Kidney (tissue), 13 donors: ENCODE measurements at regions not wholly inside any gene's neighbourhood (a gene's known extent, or its start where the extent isn't known, plus 50 kb on each side); places are given as distances from the start of the nearest gene placed in this dataset.

Experiments used
- DNase-seq, 5 donors: peaks; one replicate each; pipeline ENCODE4 v3.0.0-alpha.2; 2013 to 2020
- FAIRE-seq: peaks from 2 replicates; lab custom pipeline; 2012; peaks lifted over from hg19 to GRCh38; lab: Jason Lieb, UNC
- H3K27ac ChIP-seq, 2 donors: one replicate each; pipeline ENCODE4 v1.7.0; 2013; ENCODE audit warnings: low read depth in 2 of 2, low read length in 2 of 2, inconsistent platforms in 1 of 2
- H3K27me3 ChIP-seq: one replicate; pipeline ENCODE4 v1.7.1; 2013; ENCODE audit warnings: low read length, inconsistent platforms; ENCODE audit not compliant: control insufficient read depth, insufficient read depth
- H3K36me3 ChIP-seq, 3 donors: one replicate each; pipeline versions ENCODE4 v1.7.0 to v1.7.1; 2013; ENCODE audit warnings: low read length in 3 of 3, control low read depth in 1 of 3, inconsistent platforms in 1 of 3; ENCODE audit not compliant: insufficient read depth in 3 of 3, control insufficient read depth in 2 of 3
- H3K4me1 ChIP-seq, 3 donors: one replicate each; pipeline versions ENCODE4 v1.7.0 to v1.7.1; 2013; ENCODE audit warnings: low read length in 3 of 3, inconsistent platforms in 1 of 3, low read depth in 1 of 3; ENCODE audit not compliant: control insufficient read depth in 2 of 3, insufficient read depth in 2 of 3
- H3K4me3 ChIP-seq, 3 donors: one replicate each; pipeline versions ENCODE4 v1.7.0 to v1.8.1; 2013; ENCODE audit warnings: low read length in 3 of 3, control low read depth in 1 of 3, inconsistent platforms in 1 of 3
- H3K9ac ChIP-seq, 3 donors: one replicate each; pipeline versions ENCODE4 v1.7.0 to v1.7.1; 2013; ENCODE audit warnings: low read length in 3 of 3, control low read depth in 1 of 3, inconsistent platforms in 1 of 3
- H3K9me3 ChIP-seq, 3 donors: one replicate each; pipeline versions ENCODE4 v1.7.0 to v1.7.1; 2013; ENCODE audit warnings: low read length in 3 of 3, control low read depth in 1 of 3, inconsistent platforms in 1 of 3; ENCODE audit not compliant: control insufficient read depth in 2 of 3, insufficient read depth in 1 of 3
- CTCF ChIP-seq: IDR thresholded peaks from 3 replicates; pipeline ENCODE4 v1.5.1; 2012; ENCODE audit warnings: mild to moderate bottlenecking, moderate library complexity, borderline replicate concordance; ENCODE audit not compliant: insufficient read depth; ENCODE audit errors: extremely low read depth
- intact Hi-C: fragments of 100-400 bp; cut with DNase I; formaldehyde crosslinking; loops from one replicate; pipeline ENCODE4 v1.11.1; 2022
- donor health status: control.
- donor health status: control.
- donor health status: control.
- donor health status: control.
- donor health status: control.
- donor health status: DM: yes; HTN: yes; CAD: no.
- donor health status: Normal renal cell carcinoma (clear cell type).

GRCh38 chr16:86045591-86045971 lies 146.6 kb downstream of the IRF8 start:
- Histone ChIP-seq H3K27ac (no peak overlapping the region), H3K9me3 (no peaks in the 10 kb centered on the region), H3K27me3 (no peaks in the 10 kb centered on the region), H3K9ac (no peak overlapping the region), H3K36me3 (no peaks in the 10 kb centered on the region), H3K4me3 (no peak overlapping the region), H3K4me1 (no peaks in the 10 kb centered on the region)
- FAIRE-seq (no peak), DNase-seq (peak in 3 of 5 donors; percentile 4 to 19 (median 15))
- intact Hi-C loops = no loop called here
- TF ChIP-seq CTCF = no peak

GRCh38 chr16:86046026-86046425 lies 147.1 kb downstream of the IRF8 start:
- no peaks in the 10 kb centered on the region for H3K36me3 ChIP-seq
- H3K9ac ChIP-seq = no peak overlapping the region
- intact Hi-C loops = no loop called here
- H3K4me3 ChIP-seq = no peak overlapping the region
- H3K4me1 ChIP-seq = no peaks in the 10 kb centered on the region
- H3K27me3 ChIP-seq = no peaks in the 10 kb centered on the region
- TF ChIP-seq CTCF = no peak
- H3K9me3 ChIP-seq = no peaks in the 10 kb centered on the region
- FAIRE-seq (no peak), DNase-seq (peak in 3 of 5 donors; percentile 14 to 46 (median 38))
- no peak overlapping the region for H3K27ac ChIP-seq

GRCh38 chr16:86046667-86047270 lies 147.8 kb downstream of the IRF8 start:
- Histone ChIP-seq H3K4me3 (no peak overlapping the region), H3K36me3 (no peaks in the 10 kb centered on the region), H3K27ac (no peak overlapping the region), H3K9ac (no peak overlapping the region), H3K4me1 (peaks cover 0 to 2% (median 0%) of the 10 kb centered on the region in 3 donors), H3K27me3 (no peaks in the 10 kb centered on the region), H3K9me3 (no peaks in the 10 kb centered on the region)
- intact Hi-C loops = no loop called here
- DNase-seq (peak in 3 of 5 donors; percentile 9 to 46 (median 37)), FAIRE-seq (no peak)
- no peak for TF ChIP-seq CTCF

- intact Hi-C loops = no loop called here
- Histone ChIP-seq H3K4me3 (no peak overlapping the region), H3K27me3 (no peaks in the 10 kb centered on the region), H3K9me3 (no peaks in the 10 kb centered on the region), H3K36me3 (no peaks in the 10 kb centered on the region), H3K27ac (no peak overlapping the region), H3K4me1 (peaks cover 0 to 2% (median 0%) of the 10 kb centered on the region in 3 donors), H3K9ac (no peak overlapping the region)
- FAIRE-seq (no peak), DNase-seq (peak in 2 of 5 donors; percentile 45 to 54)
- no peak for TF ChIP-seq CTCF
Measured at GRCh38 chr16:86048221-86048620, 149.3 kb downstream of the IRF8 start.
